ENCODE measurements at regions not wholly inside any gene's neighbourhood (a gene's known extent, or its start where the extent isn't known, plus 50 kb on each side); places are given as distances from the start of the nearest gene placed in this dataset.
"Not testable (repeated sequence)": the region's sequence is repeated elsewhere in the genome, so short reads cannot be mapped to it uniquely, and the experiment has no call there.

DNA sequence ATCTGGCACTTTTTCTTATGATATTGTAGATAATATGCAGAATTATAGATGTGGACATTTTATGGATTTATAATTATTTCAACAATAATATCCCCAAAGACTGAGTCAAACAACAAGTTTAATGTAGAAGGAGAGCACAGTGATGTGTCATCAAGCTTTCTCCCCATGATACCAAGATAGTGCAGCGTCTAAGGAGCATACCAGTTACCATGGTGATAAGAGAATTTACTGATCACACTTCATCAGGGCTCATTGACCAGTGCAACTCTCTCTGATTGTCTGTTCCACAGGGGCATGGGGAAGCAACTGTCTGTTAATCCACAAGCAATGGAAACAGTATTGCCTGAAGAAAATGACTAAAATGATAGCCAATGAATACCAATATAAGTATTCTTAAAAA lies 209.6 kb upstream of the DPYD start:
- Histone ChIP-seq H3K27me3 (ENCODE audit: control insufficient read depth in 2 of 2, insufficient read depth in 2 of 2, low read length in 2 of 2) (no peaks in the 10 kb centered on the region), H3K4me3 (ENCODE audit: low read length in 2 of 2) (no peak overlapping the region), H3K36me3 (ENCODE audit: control insufficient read depth in 2 of 2, insufficient read depth in 2 of 2, low read length in 2 of 2) (no peaks in the 10 kb centered on the region), H3K27ac (ENCODE audit: low read depth in 2 of 2, low read length in 2 of 2) (no peak overlapping the region), H3K4me1 (ENCODE audit: control insufficient read depth in 2 of 2, insufficient read depth in 2 of 2, low read length in 2 of 2) (no peaks in the 10 kb centered on the region), H3K9me3 (ENCODE audit: control insufficient read depth in 2 of 2, low read length in 2 of 2) (no peaks in the 10 kb centered on the region), H3K9ac (ENCODE audit: low read depth in 1 of 2, low read length in 2 of 2) (no peak overlapping the region)

DNA sequence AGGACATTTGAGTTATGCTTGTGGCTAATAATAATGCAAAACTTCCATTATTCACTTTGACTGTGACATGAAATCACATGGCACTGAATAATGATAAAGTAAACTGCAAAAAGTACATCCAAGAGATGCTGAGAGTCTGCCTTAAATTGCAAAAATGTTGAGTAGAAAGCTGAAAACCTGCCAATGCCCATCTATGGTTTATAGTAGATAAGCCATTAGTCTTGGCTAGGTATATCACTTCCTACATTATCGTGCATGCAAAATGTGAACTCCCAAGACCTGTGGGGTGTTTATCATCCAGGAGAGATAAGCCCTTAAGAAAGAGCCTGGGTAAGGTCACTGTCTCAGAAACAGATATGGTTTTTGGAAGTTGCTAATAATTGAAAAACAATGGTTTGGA lies 208.7 kb upstream of the DPYD start:
- no peak overlapping the region for H3K27ac ChIP-seq (ENCODE audit: low read depth in 2 of 2, low read length in 2 of 2)
- H3K27me3 ChIP-seq (ENCODE audit: control insufficient read depth in 2 of 2, insufficient read depth in 2 of 2, low read length in 2 of 2), result no peaks in the 10 kb centered on the region
- H3K9me3 ChIP-seq (ENCODE audit: control insufficient read depth in 2 of 2, low read length in 2 of 2), result no peaks in the 10 kb centered on the region
- no peak overlapping the region for H3K9ac ChIP-seq (ENCODE audit: low read depth in 1 of 2, low read length in 2 of 2)
- no peak overlapping the region for H3K4me3 ChIP-seq (ENCODE audit: low read length in 2 of 2)
- H3K36me3 ChIP-seq (ENCODE audit: control insufficient read depth in 2 of 2, insufficient read depth in 2 of 2, low read length in 2 of 2), result no peaks in the 10 kb centered on the region
- no peaks in the 10 kb centered on the region for H3K4me1 ChIP-seq (ENCODE audit: control insufficient read depth in 2 of 2, insufficient read depth in 2 of 2, low read length in 2 of 2)

GRCh38 chr1:98126740-98127139 lies 205.9 kb upstream of the DPYD start:
- Histone ChIP-seq H3K36me3 (ENCODE audit: control insufficient read depth in 2 of 2, insufficient read depth in 2 of 2, low read length in 2 of 2) (no peaks in the 10 kb centered on the region), H3K4me1 (ENCODE audit: control insufficient read depth in 2 of 2, insufficient read depth in 2 of 2, low read length in 2 of 2) (no peaks in the 10 kb centered on the region), H3K9ac (ENCODE audit: low read depth in 1 of 2, low read length in 2 of 2) (no peak overlapping the region), H3K4me3 (ENCODE audit: low read length in 2 of 2) (no peak overlapping the region), H3K27ac (ENCODE audit: low read depth in 2 of 2, low read length in 2 of 2) (no peak overlapping the region), H3K27me3 (ENCODE audit: control insufficient read depth in 2 of 2, insufficient read depth in 2 of 2, low read length in 2 of 2) (no peaks in the 10 kb centered on the region), H3K9me3 (ENCODE audit: control insufficient read depth in 2 of 2, low read length in 2 of 2) (no peaks in the 10 kb centered on the region)

GRCh38 chr1:98121646-98122045 lies 200.8 kb upstream of the DPYD start:
- Histone ChIP-seq H3K27me3 (ENCODE audit: control insufficient read depth in 2 of 2, insufficient read depth in 2 of 2, low read length in 2 of 2) (no peaks in the 10 kb centered on the region), H3K9ac (ENCODE audit: low read depth in 1 of 2, low read length in 2 of 2) (no peak overlapping the region), H3K4me3 (ENCODE audit: low read length in 2 of 2) (no peak overlapping the region), H3K4me1 (ENCODE audit: control insufficient read depth in 2 of 2, insufficient read depth in 2 of 2, low read length in 2 of 2) (no peaks in the 10 kb centered on the region), H3K9me3 (ENCODE audit: control insufficient read depth in 2 of 2, low read length in 2 of 2) (no peaks in the 10 kb centered on the region), H3K36me3 (ENCODE audit: control insufficient read depth in 2 of 2, insufficient read depth in 2 of 2, low read length in 2 of 2) (no peaks in the 10 kb centered on the region), H3K27ac (ENCODE audit: low read depth in 2 of 2, low read length in 2 of 2) (no peak overlapping the region)

DNA sequence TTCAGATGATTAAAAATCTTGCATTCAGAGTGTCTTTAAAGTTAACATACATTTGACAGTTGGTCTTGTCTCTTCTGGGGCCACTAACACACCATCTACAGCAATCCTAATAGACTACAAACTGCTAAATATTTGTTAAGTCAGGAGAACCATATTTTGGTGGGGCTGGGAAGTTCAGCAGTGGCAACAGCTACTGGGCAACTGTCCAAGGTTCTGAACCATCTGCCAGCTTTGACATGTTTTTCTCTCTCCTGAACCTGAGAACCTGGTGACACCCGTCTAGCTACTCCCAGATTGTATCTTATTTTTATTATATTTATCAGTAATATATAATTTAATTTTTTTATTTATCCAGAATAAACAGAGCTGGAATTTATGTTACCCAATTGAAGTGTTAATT lies 199.0 kb upstream of the DPYD start:
- no peaks in the 10 kb centered on the region for H3K36me3 ChIP-seq (ENCODE audit: control insufficient read depth in 2 of 2, insufficient read depth in 2 of 2, low read length in 2 of 2)
- no peak overlapping the region for H3K27ac ChIP-seq (ENCODE audit: low read depth in 2 of 2, low read length in 2 of 2)
- H3K27me3 ChIP-seq (ENCODE audit: control insufficient read depth in 2 of 2, insufficient read depth in 2 of 2, low read length in 2 of 2), result no peaks in the 10 kb centered on the region
- no peaks in the 10 kb centered on the region for H3K9me3 ChIP-seq (ENCODE audit: control insufficient read depth in 2 of 2, low read length in 2 of 2)
- H3K4me1 ChIP-seq (ENCODE audit: control insufficient read depth in 2 of 2, insufficient read depth in 2 of 2, low read length in 2 of 2), result no peaks in the 10 kb centered on the region
- no peak overlapping the region for H3K9ac ChIP-seq (ENCODE audit: low read depth in 1 of 2, low read length in 2 of 2)
- no peak overlapping the region for H3K4me3 ChIP-seq (ENCODE audit: low read length in 2 of 2)

- no peak overlapping the region for H3K27ac ChIP-seq (ENCODE audit: low read depth in 2 of 2, low read length in 2 of 2)
- H3K4me3 ChIP-seq (ENCODE audit: low read length in 2 of 2), result no peak overlapping the region
- no peaks in the 10 kb centered on the region for H3K36me3 ChIP-seq (ENCODE audit: control insufficient read depth in 2 of 2, insufficient read depth in 2 of 2, low read length in 2 of 2)
- H3K27me3 ChIP-seq (ENCODE audit: control insufficient read depth in 2 of 2, insufficient read depth in 2 of 2, low read length in 2 of 2), result no peaks in the 10 kb centered on the region
- H3K9ac ChIP-seq (ENCODE audit: low read depth in 1 of 2, low read length in 2 of 2), result no peak overlapping the region
- no peaks in the 10 kb centered on the region for H3K9me3 ChIP-seq (ENCODE audit: control insufficient read depth in 2 of 2, low read length in 2 of 2)
- H3K4me1 ChIP-seq (ENCODE audit: control insufficient read depth in 2 of 2, insufficient read depth in 2 of 2, low read length in 2 of 2), result no peaks in the 10 kb centered on the region
Observed at GRCh38 chr1:98113811-98114210, 193.0 kb upstream of the DPYD start.

GRCh38 chr1:98112626-98113025 lies 191.8 kb upstream of the DPYD start:
- Histone ChIP-seq H3K9ac (ENCODE audit: low read depth in 1 of 2, low read length in 2 of 2) (no peak overlapping the region), H3K4me1 (ENCODE audit: control insufficient read depth in 2 of 2, insufficient read depth in 2 of 2, low read length in 2 of 2) (no peaks in the 10 kb centered on the region), H3K4me3 (ENCODE audit: low read length in 2 of 2) (no peak overlapping the region), H3K27me3 (ENCODE audit: control insufficient read depth in 2 of 2, insufficient read depth in 2 of 2, low read length in 2 of 2) (no peaks in the 10 kb centered on the region), H3K9me3 (ENCODE audit: control insufficient read depth in 2 of 2, low read length in 2 of 2) (no peaks in the 10 kb centered on the region), H3K27ac (ENCODE audit: low read depth in 2 of 2, low read length in 2 of 2) (no peak overlapping the region), H3K36me3 (ENCODE audit: control insufficient read depth in 2 of 2, insufficient read depth in 2 of 2, low read length in 2 of 2) (no peaks in the 10 kb centered on the region)

GRCh38 chr1:98110674-98111073 lies 189.8 kb upstream of the DPYD start:
- no peaks in the 10 kb centered on the region for H3K27me3 ChIP-seq (ENCODE audit: control insufficient read depth in 2 of 2, insufficient read depth in 2 of 2, low read length in 2 of 2)
- H3K4me1 ChIP-seq (ENCODE audit: control insufficient read depth in 2 of 2, insufficient read depth in 2 of 2, low read length in 2 of 2), result no peaks in the 10 kb centered on the region
- no peak overlapping the region for H3K27ac ChIP-seq (ENCODE audit: low read depth in 2 of 2, low read length in 2 of 2)
- H3K9ac ChIP-seq (ENCODE audit: low read depth in 1 of 2, low read length in 2 of 2), result no peak overlapping the region
- H3K9me3 ChIP-seq (ENCODE audit: control insufficient read depth in 2 of 2, low read length in 2 of 2), result peaks cover 4 to 5% of the 10 kb centered on the region in 2 donors
- H3K36me3 ChIP-seq (ENCODE audit: control insufficient read depth in 2 of 2, insufficient read depth in 2 of 2, low read length in 2 of 2), result no peaks in the 10 kb centered on the region
- H3K4me3 ChIP-seq (ENCODE audit: low read length in 2 of 2), result no peak overlapping the region

- not testable (repeated sequence) for H3K9me3 ChIP-seq (ENCODE audit: control insufficient read depth in 2 of 2, low read length in 2 of 2)
Observed at GRCh38 chr1:98108378-98108777, 187.5 kb upstream of the DPYD start.

DNA sequence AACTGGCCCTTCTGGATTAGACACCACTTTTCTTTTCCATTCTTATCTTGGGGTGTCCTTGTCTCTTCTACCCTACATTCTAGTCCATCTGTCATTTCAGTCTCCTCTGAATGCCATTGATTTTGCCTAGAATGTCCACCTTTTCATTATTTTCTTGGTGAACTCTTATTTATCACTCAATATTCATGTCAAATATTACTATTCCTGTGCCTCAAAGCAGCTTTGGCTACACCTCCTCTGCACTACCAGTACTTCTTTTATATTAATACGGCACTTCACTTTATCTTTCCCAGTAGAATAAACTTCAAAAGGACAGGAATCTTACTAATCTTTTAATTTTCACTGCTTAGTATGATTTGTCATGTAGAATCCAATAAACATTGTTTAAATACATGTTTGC lies 186.4 kb upstream of the DPYD start:
- Histone ChIP-seq H3K4me3 (ENCODE audit: low read length in 2 of 2) (no peak overlapping the region), H3K27ac (ENCODE audit: low read depth in 2 of 2, low read length in 2 of 2) (no peak overlapping the region), H3K9me3 (ENCODE audit: control insufficient read depth in 2 of 2, low read length in 2 of 2) (peaks cover 4 to 5% of the 10 kb centered on the region in 2 donors), H3K4me1 (ENCODE audit: control insufficient read depth in 2 of 2, insufficient read depth in 2 of 2, low read length in 2 of 2) (no peaks in the 10 kb centered on the region), H3K9ac (ENCODE audit: low read depth in 1 of 2, low read length in 2 of 2) (no peak overlapping the region), H3K36me3 (ENCODE audit: control insufficient read depth in 2 of 2, insufficient read depth in 2 of 2, low read length in 2 of 2) (no peaks in the 10 kb centered on the region), H3K27me3 (ENCODE audit: control insufficient read depth in 2 of 2, insufficient read depth in 2 of 2, low read length in 2 of 2) (no peaks in the 10 kb centered on the region)

More at GRCh38 chr1:98108378-98108777, 187.5 kb upstream of the DPYD start:
- H3K9ac ChIP-seq (ENCODE audit: low read depth in 1 of 2, low read length in 2 of 2); H3K27me3 ChIP-seq (ENCODE audit: control insufficient read depth in 2 of 2, insufficient read depth in 2 of 2, low read length in 2 of 2); H3K4me1 ChIP-seq (ENCODE audit: control insufficient read depth in 2 of 2, insufficient read depth in 2 of 2, low read length in 2 of 2); H3K27ac ChIP-seq (ENCODE audit: low read depth in 2 of 2, low read length in 2 of 2); H3K4me3 ChIP-seq (ENCODE audit: low read length in 2 of 2); H3K36me3 ChIP-seq (ENCODE audit: control insufficient read depth in 2 of 2, insufficient read depth in 2 of 2, low read length in 2 of 2): not testable (repeated sequence)

GRCh38 chr1:98104289-98104688 lies 183.5 kb upstream of the DPYD start:
- H3K9ac ChIP-seq (ENCODE audit: low read depth in 1 of 2, low read length in 2 of 2), result no peak overlapping the region
- H3K4me3 ChIP-seq (ENCODE audit: low read length in 2 of 2), result no peak overlapping the region
- no peaks in the 10 kb centered on the region for H3K4me1 ChIP-seq (ENCODE audit: control insufficient read depth in 2 of 2, insufficient read depth in 2 of 2, low read length in 2 of 2)
- H3K27me3 ChIP-seq (ENCODE audit: control insufficient read depth in 2 of 2, insufficient read depth in 2 of 2, low read length in 2 of 2), result no peaks in the 10 kb centered on the region
- no peaks in the 10 kb centered on the region for H3K36me3 ChIP-seq (ENCODE audit: control insufficient read depth in 2 of 2, insufficient read depth in 2 of 2, low read length in 2 of 2)
- no peak overlapping the region for H3K27ac ChIP-seq (ENCODE audit: low read depth in 2 of 2, low read length in 2 of 2)
- peaks cover 4 to 5% of the 10 kb centered on the region in 2 donors for H3K9me3 ChIP-seq (ENCODE audit: control insufficient read depth in 2 of 2, low read length in 2 of 2)
